Stomach (tissue), 4 donors: ENCODE measurements at regions not wholly inside any gene's neighbourhood (a gene's known extent, or its start where the extent isn't known, plus 50 kb on each side); places are given as distances from the start of the nearest gene placed in this dataset.

Experiments used
- CTCF ChIP-seq, 7 experiments: fragments of 450-650 bp in 4 of 7; fragments of 200-600 bp in 3 of 7; sonication (generic) in 3 of 7; IDR thresholded peaks; one replicate each; pipeline ENCODE4 v1.5.1; 2016 to 2019; ENCODE audit warnings: antibody characterized with exemption in 7 of 7, control low read depth in 2 of 7, mild to moderate bottlenecking in 1 of 7
- POLR2A ChIP-seq, 4 donors: fragments of 450-650 bp; IDR thresholded peaks; one replicate each; pipeline ENCODE4 v1.6.1; 2016; ENCODE audit warnings: antibody characterized with exemption in 4 of 4, control low read depth in 2 of 4, mild to moderate bottlenecking in 1 of 4, moderate library complexity in 1 of 4
- POLR2AphosphoS5 ChIP-seq, 3 donors: sonication (generic); formaldehyde crosslinking; IDR thresholded peaks; one replicate each; pipeline ENCODE4 v1.6.1; 2016; ENCODE audit warnings: antibody characterized with exemption in 3 of 3

- TF ChIP-seq CTCF (IDR thresholded peaks at IDR 0.05) (no peak), POLR2A (IDR thresholded peaks at IDR 0.05) (no peak), POLR2AphosphoS5 (IDR thresholded peaks at IDR 0.05) (no peak)
Measured at GRCh38 chr13:91135376-91135775, 212.1 kb upstream of the MIR17HG start.
